MCF 10A (cell line): ENCODE measurements at regions not wholly inside any gene's neighbourhood (a gene's known extent, or its start where the extent isn't known, plus 50 kb on each side); places are given as distances from the start of the nearest gene placed in this dataset.

Source experiments
- BruUV-seq: library from RNA; stranded (reverse); fragments of 400-500 nt; replicated peaks from 2 replicates; lab custom pipeline; 2021; lab: Mats Ljungman, UMichigan
- CTCF ChIA-PET: fragments of 300-600 bp; sonication (Branson Sonifier 250); formaldehyde crosslinking; extraction: SDS; loops from one replicate; lab custom pipeline; 2021; ENCODE audit warnings: antibody characterized with exemption, inconsistent platforms; lab: Yijun Ruan, JAX
- POLR2A ChIA-PET: fragments of 300-600, 350-650 bp; sonication (Branson Sonifier 250); formaldehyde crosslinking; extraction: SDS; loops from one replicate; lab custom pipeline; 2020; ENCODE audit warnings: antibody characterized with exemption, inconsistent platforms; lab: Yijun Ruan, JAX
- DNase-seq: peaks from one replicate; pipeline ENCODE4 v3.0.0-alpha.2; 2018; ENCODE audit not compliant: unreplicated experiment
- H3K27ac Mint-ChIP-seq: one replicate; pipeline ENCODE4 v1.8.0; 2022; ENCODE audit warnings: mild to moderate bottlenecking, low read depth, mixed read lengths; ENCODE audit not compliant: unreplicated experiment
- H3K27me3 Mint-ChIP-seq: one replicate; pipeline ENCODE4 v1.8.0; 2022; ENCODE audit warnings: mixed read lengths; ENCODE audit not compliant: insufficient read depth, unreplicated experiment
- H3K36me3 Mint-ChIP-seq: one replicate; pipeline ENCODE4 v1.8.0; 2022; ENCODE audit warnings: mild to moderate bottlenecking, moderate library complexity, mixed read lengths; ENCODE audit not compliant: insufficient read depth, unreplicated experiment
- H3K4me1 Mint-ChIP-seq: one replicate; pipeline ENCODE4 v1.8.0; 2022; ENCODE audit warnings: mixed read lengths; ENCODE audit not compliant: insufficient read depth, unreplicated experiment
- H3K4me3 Mint-ChIP-seq: one replicate; pipeline ENCODE4 v1.8.0; 2022; ENCODE audit warnings: mild to moderate bottlenecking, moderate library complexity, mixed read lengths; ENCODE audit not compliant: unreplicated experiment
- H3K9me3 Mint-ChIP-seq: one replicate; pipeline ENCODE4 v1.8.0; 2022; ENCODE audit warnings: mixed read lengths; ENCODE audit not compliant: unreplicated experiment
- CTCF ChIP-seq: fragments of 200-600 bp; IDR thresholded peaks from one replicate; pipeline ENCODE4 v1.8.0; 2022; ENCODE audit warnings: antibody characterized with exemption, mild to moderate bottlenecking; ENCODE audit not compliant: unreplicated experiment
- intact Hi-C: fragments of 100-400 bp; cut with micrococcal nuclease; formaldehyde crosslinking; loops from 2 replicates; pipeline ENCODE4 v1.14.1; 2022

GRCh38 chr6:113103634-113104361, 753.3 kb upstream of the MARCKS start:
- POLR2A ChIA-PET = no interaction called here
- peaks cover 8% of the 10 kb centered on the region for H3K9me3 Mint-ChIP-seq
- peaks cover 11% of the 10 kb centered on the region for H3K4me1 Mint-ChIP-seq
- CTCF ChIA-PET = interaction anchor here (0.5 to 0.7 kb wide), 4 partner anchors 259 to 1545 kb away, joined by 3 read pairs; no protein-coding TSS in a partner anchor
- TF ChIP-seq CTCF = no peak
- no peaks in the 10 kb centered on the region for H3K27me3 Mint-ChIP-seq
- intact Hi-C loops = no loop called here
- H3K27ac Mint-ChIP-seq = peak overlapping the region; percentile 25
- no TSS peak for BruUV-seq
- H3K4me3 Mint-ChIP-seq = no peak overlapping the region
- peak; percentile 18 for DNase-seq
- H3K36me3 Mint-ChIP-seq = no peaks in the 10 kb centered on the region

GRCh38 chr6:113104541-113104940, 752.6 kb upstream of the MARCKS start:
- intact Hi-C loops = no loop called here
- TF ChIP-seq CTCF = no peak
- Mint-ChIP-seq H3K27ac (peak overlapping the region; percentile 25), H3K9me3 (peaks cover 8% of the 10 kb centered on the region), H3K4me3 (no peak overlapping the region), H3K4me1 (peaks cover 11% of the 10 kb centered on the region), H3K27me3 (no peaks in the 10 kb centered on the region), H3K36me3 (no peaks in the 10 kb centered on the region)
- no peak for DNase-seq
- POLR2A ChIA-PET = no interaction called here
- no TSS peak for BruUV-seq
- CTCF ChIA-PET = interaction anchor here (0.6 to 0.7 kb wide), 4 partner anchors 10 to 1545 kb away, joined by 3 read pairs; no protein-coding TSS in a partner anchor

- Mint-ChIP-seq H3K4me3 (no peak overlapping the region), H3K27me3 (no peaks in the 10 kb centered on the region), H3K9me3 (peaks cover 8% of the 10 kb centered on the region), H3K36me3 (no peaks in the 10 kb centered on the region), H3K4me1 (peaks cover 11% of the 10 kb centered on the region), H3K27ac (no peak overlapping the region)
- CTCF ChIA-PET = interaction anchor here (0.7 kb wide), 1 partner anchor 10 kb away, joined by 3 read pairs; no protein-coding TSS in a partner anchor
- POLR2A ChIA-PET = interaction anchor here (1.1 kb wide), 1 partner anchor 14 kb away, joined by 3 read pairs; no protein-coding TSS in a partner anchor
- DNase-seq = peak; percentile 18
- TF ChIP-seq CTCF = no peak
- intact Hi-C loops = no loop called here
- no TSS peak for BruUV-seq
Measured at GRCh38 chr6:113104951-113105350, 752.2 kb upstream of the MARCKS start.

GRCh38 chr6:113110211-113110610, 746.9 kb upstream of the MARCKS start:
- POLR2A ChIA-PET = interaction anchor here (0.9 kb wide), 1 partner anchor 11 kb away, joined by 4 read pairs; no protein-coding TSS in a partner anchor
- H3K9me3 Mint-ChIP-seq = peaks cover 25% of the 10 kb centered on the region
- H3K4me3 Mint-ChIP-seq = no peak overlapping the region
- TF ChIP-seq CTCF = no peak
- no peaks in the 10 kb centered on the region for H3K4me1 Mint-ChIP-seq
- intact Hi-C loops = no loop called here
- H3K27ac Mint-ChIP-seq = no peak overlapping the region
- no peak for DNase-seq
- no TSS peak for BruUV-seq
- no peaks in the 10 kb centered on the region for H3K36me3 Mint-ChIP-seq
- CTCF ChIA-PET = no interaction called here
- no peaks in the 10 kb centered on the region for H3K27me3 Mint-ChIP-seq
